ENCODE measurements at regions not wholly inside any gene's neighbourhood (a gene's known extent, or its start where the extent isn't known, plus 50 kb on each side); places are given as distances from the start of the nearest gene placed in this dataset.

DNA sequence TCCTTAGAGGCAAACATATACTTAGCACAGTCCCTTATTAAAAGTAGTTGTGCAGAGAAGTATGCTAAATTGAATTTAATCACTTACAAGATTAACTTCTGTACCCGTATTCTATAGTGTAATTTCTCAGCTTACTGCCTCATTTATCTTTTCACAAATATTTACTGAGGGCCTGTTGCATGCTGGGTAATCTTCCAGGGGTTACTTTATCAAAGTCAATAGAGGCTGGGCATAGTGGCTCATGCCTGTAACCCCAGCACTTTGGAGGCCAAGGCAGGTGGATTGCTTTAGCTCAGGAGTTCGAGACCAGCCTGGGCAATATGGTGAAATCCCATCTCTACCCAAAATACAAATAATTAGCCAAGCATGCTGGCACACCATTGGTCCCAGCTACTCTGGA, 111.7 kb upstream of the RAB27B start:
- DNase-seq (ENCODE audit: insufficient read length, low spot score) = no peak
- FAIRE-seq = no peak

DNA sequence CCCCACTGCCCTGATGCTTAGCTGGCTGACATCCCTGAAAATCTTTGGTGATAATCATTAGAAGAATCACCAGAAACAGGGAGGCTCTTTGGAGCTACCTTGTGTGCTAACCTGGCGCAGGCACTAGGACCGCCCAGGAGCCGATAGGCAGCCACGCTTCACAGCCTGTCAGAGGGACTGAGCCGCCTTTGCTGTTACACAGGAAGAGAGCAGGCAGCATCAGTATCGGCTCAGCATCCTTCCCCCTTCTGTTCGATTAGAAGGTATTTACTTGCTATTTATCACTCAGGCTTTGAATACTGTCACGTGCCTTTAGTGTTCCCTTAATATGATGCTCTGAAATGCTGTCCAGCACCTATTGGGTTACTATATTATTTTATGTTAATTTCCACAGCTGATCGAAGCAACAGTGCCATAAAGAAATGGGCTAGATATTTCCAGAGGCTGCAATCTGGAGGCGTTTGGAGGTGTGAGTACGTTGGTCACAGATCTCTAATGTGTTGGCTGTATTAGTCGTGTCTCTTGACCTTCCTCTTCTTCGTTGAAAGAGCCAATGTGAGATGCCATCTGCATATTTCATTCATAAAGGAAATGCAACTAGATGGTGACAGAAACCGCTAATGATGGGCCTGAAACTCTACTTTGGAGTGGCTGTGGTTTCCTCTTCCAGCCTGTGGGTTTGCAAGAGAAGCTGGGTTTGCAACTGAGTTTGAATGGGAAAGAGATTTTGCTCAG, 110.4 kb upstream of the RAB27B start:
- FAIRE-seq = peak; percentile 39
- DNase-seq (ENCODE audit: insufficient read length, low spot score) = peak; percentile 14

DNA sequence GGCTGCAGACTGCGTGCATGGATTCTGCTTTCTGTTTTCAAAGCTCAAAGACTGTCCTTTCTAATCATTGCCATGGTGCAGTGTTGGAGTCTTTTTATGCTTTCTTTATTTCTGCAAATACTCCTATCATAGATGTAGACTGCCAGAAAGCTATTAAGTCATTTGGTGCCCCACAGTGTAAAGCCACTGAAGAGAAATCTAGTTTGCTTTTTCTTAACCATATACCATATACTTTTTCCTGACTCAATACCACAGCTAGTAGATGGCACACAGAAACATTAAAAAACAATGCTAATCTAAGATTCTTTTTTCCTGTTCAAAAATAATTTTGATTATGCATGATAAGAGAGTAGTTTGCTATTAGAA, 109.9 kb upstream of the RAB27B start:
- no peak for DNase-seq (ENCODE audit: insufficient read length, low spot score)
- no peak for FAIRE-seq

DNA sequence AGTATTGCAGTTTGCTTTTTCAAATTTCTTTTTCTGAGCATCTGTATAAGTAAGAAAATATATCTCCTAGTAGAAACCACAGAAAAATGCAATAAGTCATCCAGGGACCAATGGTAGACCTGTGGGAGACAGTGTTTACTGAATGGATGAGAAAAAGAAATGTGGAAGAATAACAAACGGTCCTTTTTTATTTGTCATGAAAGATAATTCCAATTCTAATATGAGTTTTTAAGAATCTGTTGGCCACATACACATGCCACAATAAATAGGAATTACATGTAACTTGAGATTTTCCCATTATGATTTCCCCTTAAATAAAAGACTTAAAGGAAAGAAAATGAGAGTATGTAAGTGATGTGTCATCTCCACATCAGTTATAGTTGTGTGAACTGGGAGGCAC, 107.7 kb upstream of the RAB27B start:
- no peak for DNase-seq (ENCODE audit: insufficient read length, low spot score)
- no peak for FAIRE-seq

DNA sequence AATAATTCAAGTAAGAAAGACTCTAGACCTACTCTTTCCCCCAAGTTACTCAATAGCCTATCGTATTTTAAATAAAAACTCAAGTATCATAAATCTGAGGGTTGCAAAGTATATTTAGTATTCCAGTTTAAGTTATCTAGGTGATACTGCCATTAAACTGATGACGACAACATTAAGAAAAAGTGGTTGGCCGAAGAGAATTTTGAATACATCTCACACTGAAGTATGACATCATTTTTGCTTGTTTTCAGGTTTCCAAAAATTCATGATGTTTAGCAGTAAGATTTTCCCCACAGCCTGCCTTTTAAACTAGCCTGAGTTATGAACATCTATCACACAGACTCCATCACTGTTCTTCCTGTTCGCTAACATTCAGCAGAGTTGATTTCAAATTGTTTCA, 102.1 kb upstream of the RAB27B start:
- DNase-seq (ENCODE audit: insufficient read length, low spot score) (no peak), FAIRE-seq (no peak)

DNA sequence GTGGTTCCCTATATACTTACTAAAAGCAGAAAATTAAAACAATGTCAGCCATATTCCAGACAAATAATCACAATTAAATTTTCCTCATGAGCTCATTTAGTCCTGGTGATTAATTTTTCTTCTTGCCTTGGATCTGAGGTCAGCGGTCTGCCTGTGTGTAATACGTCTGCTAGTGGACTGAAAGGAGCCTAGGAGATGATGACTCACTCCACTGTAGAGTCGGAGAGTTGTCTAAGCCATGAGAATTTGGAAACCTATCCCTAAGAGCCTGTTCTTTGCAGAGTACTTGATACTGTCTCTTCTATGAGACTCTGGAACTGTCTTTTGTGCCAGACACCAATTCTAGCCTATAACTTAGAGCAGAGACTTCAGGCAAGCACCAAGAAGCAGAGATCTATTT, 94.2 kb upstream of the RAB27B start:
- DNase-seq (ENCODE audit: insufficient read length, low spot score) = no peak
- FAIRE-seq = no peak

DNA sequence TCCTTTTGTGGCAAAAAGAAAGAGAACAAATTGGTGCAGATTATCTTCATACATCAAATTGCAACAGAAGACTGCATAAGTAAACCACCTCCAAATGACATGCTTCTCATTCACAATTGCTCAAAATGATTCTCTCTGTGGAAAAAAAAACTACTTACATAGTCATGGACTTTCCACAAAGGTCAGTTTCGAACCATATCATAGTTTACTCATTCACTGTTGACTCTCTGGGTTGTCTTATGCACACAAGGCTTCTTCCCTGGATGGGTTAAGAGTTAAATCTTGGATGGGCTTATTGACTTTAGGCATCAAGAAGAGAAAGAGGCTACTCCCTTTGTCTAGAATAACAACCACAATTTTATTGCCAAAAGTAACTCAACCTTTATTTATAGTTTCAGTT, 91.3 kb upstream of the RAB27B start:
- FAIRE-seq = no peak
- no peak for DNase-seq (ENCODE audit: insufficient read length, low spot score)

DNA sequence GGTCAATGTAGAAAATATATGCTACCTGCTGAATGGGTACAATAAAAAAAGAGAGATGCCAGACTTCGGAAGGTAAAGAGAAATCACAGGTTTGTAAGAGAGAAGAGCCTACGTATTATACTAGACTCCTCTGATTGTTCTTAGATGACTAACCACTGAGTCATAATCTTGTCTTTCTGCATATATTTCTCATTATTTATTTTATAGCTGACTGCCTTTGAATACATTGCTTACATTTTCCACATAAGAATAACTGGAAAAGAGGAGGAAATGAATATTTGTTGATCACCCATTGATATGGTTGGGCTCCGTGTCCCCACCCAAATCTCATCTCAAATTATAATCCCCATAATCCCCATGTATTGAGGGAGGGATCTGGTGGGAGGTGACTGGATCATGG, 90.3 kb upstream of the RAB27B start:
- FAIRE-seq (no peak), DNase-seq (ENCODE audit: insufficient read length, low spot score) (no peak)

DNA sequence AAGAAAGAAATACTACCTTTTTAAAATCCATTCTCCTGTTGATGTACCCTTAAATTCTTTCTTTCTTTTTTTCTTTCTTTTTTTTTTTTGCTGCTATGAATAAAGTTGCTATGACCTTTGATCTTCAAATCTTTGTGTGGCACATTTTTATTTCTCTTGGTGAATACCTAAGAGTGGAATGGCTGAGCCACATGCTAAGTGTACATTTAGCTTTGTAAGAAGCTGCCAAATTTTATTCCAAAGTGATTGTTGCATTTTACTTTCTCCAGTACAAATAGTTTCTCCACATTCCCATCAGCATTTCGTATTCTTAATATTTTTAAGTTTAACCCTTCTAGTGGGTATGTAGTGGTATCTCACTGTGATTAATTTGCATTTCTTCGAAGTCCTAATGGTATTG, 88.8 kb upstream of the RAB27B start:
- no peak for FAIRE-seq
- DNase-seq (ENCODE audit: insufficient read length, low spot score) = no peak

DNA sequence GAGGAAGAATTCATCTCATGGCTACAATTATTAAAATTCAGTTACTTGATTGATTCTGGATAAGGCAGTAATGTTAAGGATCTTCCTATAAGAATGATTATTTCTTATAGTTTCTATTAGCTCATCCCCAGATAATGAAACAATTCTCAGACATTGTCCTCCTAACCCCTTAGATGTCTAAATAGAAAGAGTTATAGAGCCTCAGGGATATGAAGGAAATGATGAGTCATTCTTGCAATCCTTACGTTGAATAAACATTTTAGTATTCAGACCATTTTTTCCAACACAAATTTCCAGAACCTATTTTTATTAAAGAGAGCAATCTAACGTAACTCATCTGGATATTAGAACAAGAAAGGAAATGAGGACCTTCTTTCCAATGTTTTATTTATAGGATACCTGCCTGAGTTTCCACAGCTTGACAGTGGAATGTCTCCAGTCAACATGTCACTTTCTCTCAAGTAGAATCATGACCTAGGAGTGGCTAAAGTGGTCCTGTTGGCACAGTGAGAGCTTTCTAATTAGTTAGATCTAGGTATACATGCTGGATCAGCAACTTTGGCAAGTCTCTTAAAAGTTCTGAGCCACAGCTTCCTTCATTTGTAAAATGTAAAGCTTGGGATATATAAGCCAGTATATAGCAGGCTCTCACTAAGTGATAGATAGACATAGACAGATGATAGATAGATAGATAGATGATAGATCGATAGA, 88.0 kb upstream of the RAB27B start:
- DNase-seq (ENCODE audit: insufficient read length, low spot score) (no peak), FAIRE-seq (no peak)

DNA sequence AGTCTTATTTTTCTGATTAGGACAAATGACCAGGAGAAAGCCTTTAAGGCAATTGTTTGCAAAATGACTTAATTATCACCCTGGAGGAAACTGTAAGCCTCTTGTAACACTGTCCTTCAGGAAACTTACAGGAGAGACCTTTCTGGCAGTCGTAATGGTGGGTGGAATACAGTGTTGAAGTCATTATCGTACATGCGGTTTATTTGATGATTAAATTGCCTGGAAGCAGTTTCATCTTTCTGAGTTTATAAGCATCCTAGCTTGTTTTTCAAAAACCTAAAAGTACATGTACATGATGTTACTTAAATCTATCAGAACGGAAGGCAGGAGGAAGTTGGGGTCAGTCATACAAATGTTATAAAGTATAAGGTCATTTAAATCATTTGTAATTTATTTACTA, 86.2 kb upstream of the RAB27B start:
- FAIRE-seq (no peak), DNase-seq (ENCODE audit: insufficient read length, low spot score) (no peak)

DNA sequence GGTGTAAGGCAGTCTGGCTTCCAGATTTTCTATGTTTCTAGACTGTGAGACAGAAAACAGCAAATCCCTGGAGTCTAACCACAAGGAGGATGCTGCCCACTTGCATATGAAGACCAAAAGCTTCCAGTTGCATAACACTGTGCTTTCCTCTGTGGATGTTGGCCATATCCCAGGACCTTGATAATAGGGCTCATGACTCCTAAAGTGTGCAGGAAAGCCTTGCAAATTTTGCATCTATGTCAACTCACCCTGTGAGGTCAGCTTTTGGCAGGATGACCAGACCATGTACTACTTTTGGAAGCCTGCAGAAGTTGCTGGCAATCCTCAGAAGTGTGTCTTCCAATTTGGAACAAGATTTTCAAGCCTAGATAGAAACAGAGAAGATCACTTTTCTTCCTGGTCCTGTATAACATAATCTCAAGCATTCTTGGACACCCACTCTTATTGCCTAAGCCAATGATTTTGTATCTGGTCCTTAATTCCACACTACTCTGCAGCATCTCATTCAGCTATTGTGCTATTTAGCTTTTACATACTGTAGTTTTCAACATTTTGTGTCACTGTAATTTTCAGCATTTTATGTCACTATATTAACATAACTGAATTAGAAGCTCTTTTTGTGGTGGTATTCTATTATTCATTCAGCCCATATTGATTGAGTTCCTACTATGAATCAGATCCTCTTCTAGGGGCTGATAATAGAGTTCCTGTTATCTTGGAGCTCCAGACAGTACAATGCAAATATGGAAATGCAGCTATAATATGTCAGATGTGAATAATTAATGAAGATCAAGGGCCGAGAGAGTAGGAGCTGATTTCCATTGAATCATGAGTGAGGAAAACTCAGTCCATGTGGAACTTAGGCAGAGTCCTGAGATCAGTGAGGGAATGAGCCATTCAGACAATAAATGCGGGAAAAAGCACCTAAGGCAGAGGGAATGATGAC, 85.3 kb upstream of the RAB27B start:
- DNase-seq (ENCODE audit: insufficient read length, low spot score) = no peak
- FAIRE-seq = no peak

DNA sequence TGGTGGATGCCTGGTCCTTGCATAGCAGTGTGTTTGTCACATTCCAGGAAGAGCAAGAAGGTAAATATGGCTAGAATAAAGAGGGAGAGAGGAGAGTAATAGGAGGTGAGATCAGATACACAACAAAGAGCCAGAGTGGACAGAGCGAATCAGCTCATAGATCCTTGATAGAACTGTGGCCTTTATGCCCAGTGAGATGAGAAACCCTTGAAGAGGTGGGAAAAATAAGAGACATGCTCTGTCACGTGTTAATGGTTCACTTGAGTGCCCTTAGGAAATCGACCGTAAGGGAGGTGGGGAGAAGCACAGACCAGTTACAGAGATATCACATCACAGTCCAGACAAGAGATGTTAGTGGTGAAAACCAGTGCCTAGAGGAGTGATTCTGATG, 84.7 kb upstream of the RAB27B start:
- DNase-seq (ENCODE audit: insufficient read length, low spot score) (no peak), FAIRE-seq (no peak)

DNA sequence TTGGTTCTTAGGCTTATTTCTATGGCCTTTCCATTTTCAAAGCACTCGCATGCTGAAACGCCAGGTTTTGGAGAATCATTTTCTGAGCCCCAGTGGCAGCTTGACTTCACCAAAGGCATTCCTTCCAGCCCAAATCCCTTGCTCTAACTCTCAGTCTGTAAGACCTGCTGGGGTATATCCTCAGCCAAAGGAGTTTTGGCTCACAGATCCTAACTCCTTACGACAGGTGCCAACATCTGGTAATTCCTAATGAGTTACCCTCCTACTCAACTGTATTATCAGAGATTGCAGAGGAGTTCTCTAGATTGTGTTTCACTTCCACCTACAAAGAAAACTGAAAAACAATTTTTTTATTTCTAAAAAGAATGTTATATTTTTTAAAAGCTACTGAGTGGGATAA, 79.0 kb upstream of the RAB27B start:
- no peak for FAIRE-seq
- no peak for DNase-seq (ENCODE audit: insufficient read length, low spot score)

DNA sequence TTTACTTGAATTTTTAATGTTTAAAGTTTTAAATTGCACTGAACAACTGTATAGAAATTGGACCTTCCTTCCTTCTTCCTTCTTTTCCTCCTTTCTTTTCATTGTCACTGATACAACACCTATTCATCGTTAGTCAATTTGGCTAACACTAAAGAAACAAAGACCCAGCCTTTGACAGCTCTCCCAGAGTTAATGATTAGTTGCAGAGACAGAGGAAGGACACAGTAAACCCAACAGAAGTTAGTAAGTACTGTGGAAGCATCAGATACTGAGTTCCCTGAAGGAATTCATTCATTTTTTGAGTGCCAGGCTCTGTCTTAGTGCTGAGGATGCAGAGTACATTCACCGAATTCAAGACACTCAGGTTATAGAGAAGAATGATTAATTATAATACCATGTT, 77.9 kb upstream of the RAB27B start:
- DNase-seq (ENCODE audit: insufficient read length, low spot score) (no peak), FAIRE-seq (no peak)

DNA sequence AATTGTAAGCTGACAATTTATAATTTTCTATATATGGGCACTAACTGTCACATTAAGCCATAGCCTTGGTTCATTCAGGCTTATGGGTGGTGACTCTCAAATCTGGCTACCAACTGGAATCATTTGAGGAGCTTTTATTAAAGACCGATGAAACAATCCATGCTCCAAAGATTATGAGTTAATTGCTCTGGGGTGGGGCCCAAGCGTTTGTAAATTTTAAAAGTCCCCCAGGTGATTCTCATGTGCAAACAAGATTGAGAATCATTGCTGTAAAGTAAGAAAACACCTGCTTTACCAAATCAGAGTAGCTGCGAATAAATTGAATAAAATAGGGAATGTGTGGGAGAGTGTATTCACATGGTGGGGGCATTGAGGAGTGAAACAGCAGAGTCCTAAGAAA, 76.1 kb upstream of the RAB27B start:
- DNase-seq (ENCODE audit: insufficient read length, low spot score) = no peak
- no peak for FAIRE-seq

DNA sequence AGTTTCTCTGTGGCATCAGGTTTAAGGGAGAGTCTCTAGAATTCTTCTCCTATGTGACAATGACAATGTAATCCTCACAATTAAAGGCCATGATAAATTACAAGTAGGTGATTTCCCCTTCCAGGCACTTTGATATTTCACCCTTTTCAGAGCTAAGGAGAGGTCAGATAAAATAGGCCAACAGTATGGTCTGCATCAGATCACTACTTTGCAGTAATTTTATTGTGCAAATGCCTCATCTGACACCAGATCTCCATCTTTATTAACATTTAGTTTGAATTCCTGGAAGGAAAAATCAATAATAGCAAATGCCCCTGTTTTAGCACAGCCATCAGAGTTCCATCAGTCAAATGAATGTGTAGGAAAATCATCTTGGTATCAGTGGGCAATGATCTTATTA, 72.8 kb upstream of the RAB27B start:
- no peak for FAIRE-seq
- no peak for DNase-seq (ENCODE audit: insufficient read length, low spot score)

DNA sequence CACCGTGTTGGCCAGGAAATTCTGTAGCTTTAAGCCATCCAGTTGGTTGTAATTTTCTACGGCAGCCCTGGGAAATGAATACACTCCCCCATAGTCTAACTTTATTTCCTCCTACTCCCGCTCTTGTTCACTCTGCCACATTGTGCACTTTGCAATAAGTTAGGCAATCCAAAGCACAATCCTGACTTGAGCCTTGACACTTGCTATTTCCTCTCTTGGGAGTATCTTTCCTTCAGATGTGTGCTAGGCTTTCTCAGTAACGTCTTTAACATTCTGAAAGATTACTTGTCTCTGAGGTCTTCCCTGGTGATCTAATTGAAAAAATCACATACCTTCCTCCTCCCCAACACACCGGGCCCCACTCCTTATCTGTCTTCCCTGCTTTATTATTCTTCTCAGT, 65.9 kb upstream of the RAB27B start:
- DNase-seq (ENCODE audit: insufficient read length, low spot score) = no peak
- FAIRE-seq = no peak

DNA sequence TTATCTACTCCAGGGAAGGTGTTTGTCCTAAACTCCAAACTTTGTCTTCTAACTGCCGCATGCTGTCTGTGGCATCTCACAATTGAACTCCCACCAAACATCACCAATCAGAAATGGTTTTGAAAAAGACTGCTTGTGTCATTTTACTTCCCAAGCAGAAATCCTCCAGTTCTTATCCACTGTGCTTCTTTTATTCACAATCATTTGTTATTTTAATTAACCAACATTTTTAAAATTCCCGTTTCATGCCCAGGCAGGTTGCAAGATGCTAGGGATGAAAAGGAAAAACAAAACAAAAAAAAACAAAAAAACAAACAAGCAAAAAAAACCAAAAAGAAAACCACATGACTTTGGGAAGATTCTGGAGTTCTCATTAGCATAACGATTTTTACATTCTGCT, 63.5 kb upstream of the RAB27B start:
- DNase-seq (ENCODE audit: insufficient read length, low spot score) (no peak), FAIRE-seq (no peak)

DNA sequence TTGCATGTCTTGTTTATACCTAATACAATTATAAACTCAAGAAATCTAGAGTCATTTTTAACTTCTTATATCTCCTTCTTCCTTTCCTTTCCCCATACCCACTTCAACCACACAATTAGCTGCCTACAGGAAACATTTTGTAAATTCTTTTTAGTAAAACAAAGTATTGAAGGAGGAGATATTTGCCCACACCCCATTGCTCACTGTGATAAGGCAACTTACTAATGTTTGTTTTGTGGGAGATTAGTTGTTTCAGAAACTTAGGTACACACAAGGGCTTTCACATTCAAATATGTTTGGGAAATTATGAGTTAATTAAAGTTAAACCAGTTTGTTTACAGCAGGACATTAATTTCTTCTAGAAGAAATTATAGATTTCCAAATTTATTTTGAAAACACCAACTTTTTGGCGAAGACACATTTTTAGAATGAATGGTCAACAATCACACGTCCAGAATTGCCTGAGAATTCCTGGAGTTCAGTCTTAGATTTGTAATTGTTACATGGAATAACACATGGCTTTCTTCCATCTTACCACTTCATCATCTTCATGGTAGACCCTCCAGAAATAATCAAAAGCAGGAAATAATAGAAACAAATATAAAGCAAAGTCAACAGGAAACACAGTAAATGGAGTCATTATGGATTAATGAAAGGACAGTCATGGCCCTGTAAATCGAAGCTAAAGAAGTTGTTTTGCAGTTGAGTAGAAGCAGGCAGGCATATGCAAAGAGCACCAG, 62.5 kb upstream of the RAB27B start:
- DNase-seq (ENCODE audit: insufficient read length, low spot score) = no peak
- FAIRE-seq = no peak

DNA sequence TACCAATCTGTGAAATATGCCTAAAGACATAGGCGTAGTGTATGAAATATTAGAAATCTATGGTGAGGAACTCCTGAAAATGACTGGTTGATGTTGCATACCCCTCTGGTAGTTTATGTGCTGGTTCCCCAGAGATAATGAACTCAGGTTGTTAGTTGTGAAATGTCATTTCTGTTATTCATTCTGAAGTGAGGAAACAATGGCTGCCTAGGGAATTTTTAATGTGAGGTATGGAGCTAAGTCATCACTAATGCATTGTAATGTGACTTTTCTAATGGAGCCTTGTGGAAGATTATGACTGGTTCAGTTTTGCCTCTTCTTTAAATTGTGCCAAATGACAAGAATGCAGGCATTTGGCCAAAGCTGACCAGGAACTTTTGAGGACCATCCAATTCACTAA, 61.6 kb upstream of the RAB27B start:
- DNase-seq (ENCODE audit: insufficient read length, low spot score) = no peak
- FAIRE-seq = no peak
